GM12875 (cell line): ENCODE measurements at regions not wholly inside any gene's neighbourhood (a gene's known extent, or its start where the extent isn't known, plus 50 kb on each side); places are given as distances from the start of the nearest gene placed in this dataset.

Experiments used
- H3K4me3 ChIP-seq: one replicate; pipeline ENCODE4 v1.5.1; 2011; ENCODE audit warnings: low read depth, low read length, control low read depth
- TF ChIP-seq, protein P1 (sequence below): IDR thresholded peaks from 2 replicates; pipeline ENCODE4 v1.5.1; 2011; ENCODE audit warnings: low read depth, mild to moderate bottlenecking, control low read depth, inconsistent platforms, low read length, moderate library complexity, borderline replicate concordance; ENCODE audit not compliant: insufficient read depth

DNA sequence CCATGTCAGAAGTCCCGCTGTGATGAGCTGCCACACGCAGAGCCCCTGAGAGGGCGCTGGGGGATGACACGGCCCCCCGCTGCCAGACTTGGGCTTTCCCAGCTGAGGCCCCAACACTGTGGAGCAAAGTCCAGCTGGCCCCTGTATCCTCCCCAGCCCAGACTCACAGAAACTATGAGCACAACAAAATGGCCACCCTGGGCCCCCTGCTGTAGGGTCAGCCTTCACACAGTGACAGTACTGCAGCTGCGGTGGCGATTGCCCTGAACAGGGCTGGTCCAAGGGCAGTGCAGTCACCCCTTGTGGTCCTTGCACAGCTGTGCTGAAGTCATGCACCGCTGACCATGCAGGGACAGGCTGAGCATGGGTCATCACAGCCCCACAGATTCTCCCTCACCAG lies 78.2 kb upstream of the CST7 start:
- H3K4me3 ChIP-seq, result no peak overlapping the region
- TF ChIP-seq, protein P1, sequence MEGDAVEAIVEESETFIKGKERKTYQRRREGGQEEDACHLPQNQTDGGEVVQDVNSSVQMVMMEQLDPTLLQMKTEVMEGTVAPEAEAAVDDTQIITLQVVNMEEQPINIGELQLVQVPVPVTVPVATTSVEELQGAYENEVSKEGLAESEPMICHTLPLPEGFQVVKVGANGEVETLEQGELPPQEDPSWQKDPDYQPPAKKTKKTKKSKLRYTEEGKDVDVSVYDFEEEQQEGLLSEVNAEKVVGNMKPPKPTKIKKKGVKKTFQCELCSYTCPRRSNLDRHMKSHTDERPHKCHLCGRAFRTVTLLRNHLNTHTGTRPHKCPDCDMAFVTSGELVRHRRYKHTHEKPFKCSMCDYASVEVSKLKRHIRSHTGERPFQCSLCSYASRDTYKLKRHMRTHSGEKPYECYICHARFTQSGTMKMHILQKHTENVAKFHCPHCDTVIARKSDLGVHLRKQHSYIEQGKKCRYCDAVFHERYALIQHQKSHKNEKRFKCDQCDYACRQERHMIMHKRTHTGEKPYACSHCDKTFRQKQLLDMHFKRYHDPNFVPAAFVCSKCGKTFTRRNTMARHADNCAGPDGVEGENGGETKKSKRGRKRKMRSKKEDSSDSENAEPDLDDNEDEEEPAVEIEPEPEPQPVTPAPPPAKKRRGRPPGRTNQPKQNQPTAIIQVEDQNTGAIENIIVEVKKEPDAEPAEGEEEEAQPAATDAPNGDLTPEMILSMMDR, result no peak

DNA sequence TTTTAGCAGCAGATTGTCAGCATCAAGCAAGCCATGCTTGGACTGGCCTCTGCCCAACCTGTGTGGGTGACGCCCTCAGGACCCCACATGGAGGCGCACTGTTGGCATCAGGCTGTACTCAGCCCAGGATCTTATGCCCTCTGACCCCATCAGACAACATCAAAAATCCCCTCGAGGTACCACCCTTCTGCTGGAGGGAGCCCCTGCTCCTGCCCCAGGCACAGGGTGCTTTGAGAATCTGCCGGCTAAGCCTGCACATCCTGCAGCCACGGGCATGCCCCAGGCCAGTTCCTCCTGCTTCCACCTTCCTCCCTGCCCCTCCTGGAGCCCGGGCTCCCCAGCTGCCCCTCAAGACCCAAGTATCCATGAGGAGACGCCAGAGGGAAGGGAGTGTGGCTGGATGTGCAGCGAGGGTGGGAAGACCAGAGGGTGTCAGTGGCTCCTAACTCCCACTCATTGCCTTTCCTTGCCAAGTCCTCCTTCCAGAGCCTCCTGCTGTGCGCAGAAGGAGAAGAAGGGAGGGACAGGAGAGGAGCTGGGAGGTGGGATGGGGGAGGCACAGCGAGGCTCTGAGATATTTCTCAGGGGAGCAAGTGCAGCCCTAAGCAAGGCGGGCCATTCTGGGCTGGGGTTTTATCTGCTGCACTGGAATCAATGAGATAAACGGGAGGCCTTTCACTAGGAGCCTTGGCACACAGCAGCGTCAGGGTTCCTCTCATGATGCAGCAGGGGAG lies 77.4 kb upstream of the CST7 start:
- no peak overlapping the region for H3K4me3 ChIP-seq
- TF ChIP-seq, protein P1, result no peak

GRCh38 chr20:24872291-24873024 lies 76.6 kb upstream of the CST7 start:
- TF ChIP-seq, protein P1, result no peak
- no peak overlapping the region for H3K4me3 ChIP-seq

GRCh38 chr20:24873025-24873620 lies 75.9 kb upstream of the CST7 start:
- TF ChIP-seq, protein P1, result no peak

GRCh38 chr20:24875078-24875477 lies 74.0 kb upstream of the CST7 start:
- TF ChIP-seq, protein P1, result no peak
- no peak overlapping the region for H3K4me3 ChIP-seq

More at GRCh38 chr20:24873025-24873620, 75.9 kb upstream of the CST7 start:
- no peak overlapping the region for H3K4me3 ChIP-seq

GRCh38 chr20:24877652-24878051 lies 71.4 kb upstream of the CST7 start:
- TF ChIP-seq, protein P1, result no peak

GRCh38 chr20:24878657-24879056 lies 70.4 kb upstream of the CST7 start:
- no peak overlapping the region for H3K4me3 ChIP-seq
- TF ChIP-seq, protein P1, result no peak

More at GRCh38 chr20:24877652-24878051, 71.4 kb upstream of the CST7 start:
- H3K4me3 ChIP-seq, result no peak overlapping the region
